Suprapubic skin (tissue), 3 donors: ENCODE measurements at regions not wholly inside any gene's neighbourhood (a gene's known extent, or its start where the extent isn't known, plus 50 kb on each side); places are given as distances from the start of the nearest gene placed in this dataset.

Experiments used
- POLR2A ChIP-seq, 2 donors: fragments of 450-650 bp; IDR thresholded peaks; one replicate each; pipeline ENCODE4 v1.6.1; 2017; ENCODE audit warnings: antibody characterized with exemption in 2 of 2, mild to moderate bottlenecking in 2 of 2, moderate library complexity in 2 of 2
- TF ChIP-seq, protein P1 (sequence below), 2 donors: fragments of 200-600 bp in 1 of 2; fragments of 450-650 bp in 1 of 2; sonication (generic) in 1 of 2; IDR thresholded peaks; one replicate each; pipeline ENCODE4 v1.5.1; 2016 to 2019; ENCODE audit warnings: antibody characterized with exemption in 2 of 2, mild to moderate bottlenecking in 1 of 2, moderate library complexity in 1 of 2

DNA sequence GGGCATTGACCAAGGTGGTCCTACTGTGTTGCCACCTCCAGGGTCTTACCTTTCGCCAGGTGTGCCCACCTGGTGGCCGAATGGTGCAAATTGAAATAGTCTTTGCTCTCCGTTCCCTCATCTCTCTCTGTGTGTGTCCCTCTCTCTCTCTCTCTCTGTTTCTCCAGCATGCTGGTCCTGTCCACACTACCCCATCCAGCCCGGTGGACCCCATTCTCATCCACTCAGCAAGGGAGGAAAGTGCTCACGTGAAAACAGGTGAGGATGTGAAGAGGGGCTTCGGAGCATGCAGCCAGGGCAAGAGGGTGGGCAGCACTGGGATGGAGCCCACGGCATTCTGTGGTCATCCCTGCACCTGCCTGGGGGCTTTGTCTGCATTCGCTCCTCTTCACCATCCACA is 150.1 kb downstream of the CRLF2 start:
- TF ChIP-seq, protein P1, sequence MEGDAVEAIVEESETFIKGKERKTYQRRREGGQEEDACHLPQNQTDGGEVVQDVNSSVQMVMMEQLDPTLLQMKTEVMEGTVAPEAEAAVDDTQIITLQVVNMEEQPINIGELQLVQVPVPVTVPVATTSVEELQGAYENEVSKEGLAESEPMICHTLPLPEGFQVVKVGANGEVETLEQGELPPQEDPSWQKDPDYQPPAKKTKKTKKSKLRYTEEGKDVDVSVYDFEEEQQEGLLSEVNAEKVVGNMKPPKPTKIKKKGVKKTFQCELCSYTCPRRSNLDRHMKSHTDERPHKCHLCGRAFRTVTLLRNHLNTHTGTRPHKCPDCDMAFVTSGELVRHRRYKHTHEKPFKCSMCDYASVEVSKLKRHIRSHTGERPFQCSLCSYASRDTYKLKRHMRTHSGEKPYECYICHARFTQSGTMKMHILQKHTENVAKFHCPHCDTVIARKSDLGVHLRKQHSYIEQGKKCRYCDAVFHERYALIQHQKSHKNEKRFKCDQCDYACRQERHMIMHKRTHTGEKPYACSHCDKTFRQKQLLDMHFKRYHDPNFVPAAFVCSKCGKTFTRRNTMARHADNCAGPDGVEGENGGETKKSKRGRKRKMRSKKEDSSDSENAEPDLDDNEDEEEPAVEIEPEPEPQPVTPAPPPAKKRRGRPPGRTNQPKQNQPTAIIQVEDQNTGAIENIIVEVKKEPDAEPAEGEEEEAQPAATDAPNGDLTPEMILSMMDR (IDR thresholded peaks at IDR 0.05) = no peak
- no peak for TF ChIP-seq POLR2A (IDR thresholded peaks at IDR 0.05)
